ENCODE measurements at regions not wholly inside any gene's neighbourhood (a gene's known extent, or its start where the extent isn't known, plus 50 kb on each side); places are given as distances from the start of the nearest gene placed in this dataset.

DNA sequence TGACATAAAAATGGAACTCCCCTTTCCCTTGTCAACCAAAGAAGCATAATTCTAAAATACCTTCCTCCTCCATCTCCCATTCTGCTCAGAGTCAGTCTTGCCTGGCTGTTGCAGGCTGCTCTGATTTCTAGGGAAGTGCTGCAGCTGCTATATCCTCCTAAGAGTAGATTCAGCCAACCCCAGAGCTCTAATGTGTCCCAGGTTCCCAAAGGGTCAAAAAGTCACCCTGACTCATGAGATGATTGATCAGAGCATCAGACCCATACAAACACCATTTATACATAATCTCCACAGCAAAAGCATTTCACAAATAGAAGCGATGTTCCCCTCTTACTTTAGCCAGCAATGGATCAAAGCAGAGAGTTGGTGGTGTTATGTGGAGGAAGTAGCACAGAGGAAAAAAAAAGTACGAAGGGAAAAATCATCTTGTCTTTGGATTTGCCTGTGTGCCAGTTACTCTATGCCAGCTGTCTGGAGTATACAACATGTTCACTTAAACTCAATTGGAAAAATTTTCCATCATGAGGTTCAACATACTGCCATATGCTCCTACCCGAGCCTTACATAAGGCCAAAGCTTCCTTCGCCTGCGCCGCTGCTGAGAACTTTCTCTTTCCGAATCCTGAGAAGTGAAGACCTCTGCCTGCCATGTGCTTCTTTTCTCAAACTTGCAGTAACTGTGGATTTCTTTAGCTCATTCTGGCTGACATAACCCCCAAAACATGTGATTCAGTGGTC is 258.0 kb downstream of the TLE4 start:
- Histone ChIP-seq H3K9ac (ENCODE audit: low read depth, low read length) (no peak overlapping the region), H3K4me1 (ENCODE audit: control insufficient read depth, insufficient read depth, low read length) (no peaks in the 10 kb centered on the region), H3K4me3 (ENCODE audit: low read length) (no peak overlapping the region), H3K4me2 (ENCODE audit: low read length) (no peak overlapping the region), H3K27me3 (ENCODE audit: control insufficient read depth, insufficient read depth, low read length) (no peaks in the 10 kb centered on the region), H3K9me3 (replicated peaks; ENCODE audit: low read length) (no peaks in the 10 kb centered on the region), H3K36me3 (ENCODE audit: insufficient read depth, low read length) (no peaks in the 10 kb centered on the region)

DNA sequence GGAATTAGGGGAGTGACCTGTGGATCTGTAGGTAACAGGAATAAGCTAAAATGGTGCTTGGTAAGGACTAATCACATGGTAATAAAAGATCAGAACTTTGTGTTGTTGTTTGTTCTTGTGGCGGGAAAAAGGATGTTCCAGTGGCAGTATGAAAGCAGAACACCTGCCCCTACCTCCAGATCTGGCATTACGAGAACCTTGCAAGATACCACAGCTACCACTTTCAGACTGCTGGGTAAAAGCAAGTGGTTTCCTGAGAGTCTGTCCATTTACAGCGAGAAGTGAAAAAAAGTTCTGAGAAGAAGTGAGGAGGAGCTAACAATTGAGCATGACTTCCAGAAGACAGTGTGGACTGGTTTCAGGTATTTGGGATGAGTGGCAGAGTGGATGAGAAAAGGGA is 252.5 kb downstream of the TLE4 start:
- no peak overlapping the region for H3K4me3 ChIP-seq (ENCODE audit: low read length)
- H3K4me1 ChIP-seq (ENCODE audit: control insufficient read depth, insufficient read depth, low read length) = no peaks in the 10 kb centered on the region
- H3K4me2 ChIP-seq (ENCODE audit: low read length) = no peak overlapping the region
- no peaks in the 10 kb centered on the region for H3K9me3 ChIP-seq (replicated peaks; ENCODE audit: low read length)
- H3K36me3 ChIP-seq (ENCODE audit: insufficient read depth, low read length) = no peaks in the 10 kb centered on the region
- no peak overlapping the region for H3K9ac ChIP-seq (ENCODE audit: low read depth, low read length)
- no peaks in the 10 kb centered on the region for H3K27me3 ChIP-seq (ENCODE audit: control insufficient read depth, insufficient read depth, low read length)

DNA sequence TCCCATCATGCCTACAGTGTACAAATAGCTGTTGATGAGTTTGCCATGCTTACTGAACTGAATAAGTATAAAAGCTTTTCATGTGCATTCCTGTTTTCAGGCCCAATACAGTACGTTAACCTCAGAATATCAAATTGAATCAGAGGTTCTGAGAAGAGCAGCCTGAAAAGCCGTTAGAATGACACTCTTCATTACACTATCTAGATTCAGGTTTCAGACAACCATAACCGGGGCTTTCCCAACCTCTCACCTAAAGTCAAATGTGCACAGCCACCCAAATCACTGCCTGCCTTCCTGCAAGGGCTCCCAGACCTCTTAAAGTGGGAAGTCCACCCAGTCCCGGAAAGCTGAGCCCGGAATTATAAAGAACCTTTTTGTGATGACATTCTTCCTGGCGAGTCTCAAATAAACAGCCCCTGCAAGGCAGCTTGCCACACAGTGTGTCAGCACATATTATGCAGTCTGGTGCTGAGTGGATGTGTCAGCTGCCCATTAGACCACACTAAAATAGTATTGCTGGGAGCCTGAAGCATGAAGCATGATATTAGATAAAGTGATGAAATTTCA is 245.8 kb downstream of the TLE4 start:
- H3K4me2 ChIP-seq (ENCODE audit: low read length) = no peak overlapping the region
- H3K4me3 ChIP-seq (ENCODE audit: low read length) = no peak overlapping the region
- H3K36me3 ChIP-seq (ENCODE audit: insufficient read depth, low read length) = no peaks in the 10 kb centered on the region
- no peaks in the 10 kb centered on the region for H3K27me3 ChIP-seq (ENCODE audit: control insufficient read depth, insufficient read depth, low read length)
- no peak overlapping the region for H3K9ac ChIP-seq (ENCODE audit: low read depth, low read length)
- peaks cover 16% of the 10 kb centered on the region for H3K4me1 ChIP-seq (ENCODE audit: control insufficient read depth, insufficient read depth, low read length)
- H3K9me3 ChIP-seq (replicated peaks; ENCODE audit: low read length) = no peaks in the 10 kb centered on the region

DNA sequence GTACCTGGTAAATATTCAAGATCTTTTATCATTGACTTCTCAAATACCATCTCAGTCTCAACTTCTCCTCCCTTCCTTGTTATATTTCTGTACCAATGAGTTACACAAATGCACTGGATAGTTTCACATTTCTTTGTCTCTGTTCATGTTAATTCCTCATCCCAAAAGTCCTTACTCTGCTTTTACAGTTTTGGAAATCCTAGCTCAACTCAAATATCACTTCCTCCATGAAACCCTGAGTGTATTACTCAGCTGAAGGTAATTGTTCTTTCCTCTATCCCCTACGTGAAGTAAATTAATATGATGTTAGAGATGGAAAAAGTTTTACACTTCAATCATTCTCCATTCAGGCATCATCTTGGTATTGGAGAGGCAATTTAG is 241.5 kb downstream of the TLE4 start:
- Histone ChIP-seq H3K27me3 (ENCODE audit: control insufficient read depth, insufficient read depth, low read length) (no peaks in the 10 kb centered on the region), H3K9ac (ENCODE audit: low read depth, low read length) (no peak overlapping the region), H3K4me3 (ENCODE audit: low read length) (no peak overlapping the region), H3K4me1 (ENCODE audit: control insufficient read depth, insufficient read depth, low read length) (peaks cover 42% of the 10 kb centered on the region), H3K4me2 (ENCODE audit: low read length) (peak overlapping the region; percentile 78), H3K9me3 (replicated peaks; ENCODE audit: low read length) (no peaks in the 10 kb centered on the region), H3K36me3 (ENCODE audit: insufficient read depth, low read length) (no peaks in the 10 kb centered on the region)

DNA sequence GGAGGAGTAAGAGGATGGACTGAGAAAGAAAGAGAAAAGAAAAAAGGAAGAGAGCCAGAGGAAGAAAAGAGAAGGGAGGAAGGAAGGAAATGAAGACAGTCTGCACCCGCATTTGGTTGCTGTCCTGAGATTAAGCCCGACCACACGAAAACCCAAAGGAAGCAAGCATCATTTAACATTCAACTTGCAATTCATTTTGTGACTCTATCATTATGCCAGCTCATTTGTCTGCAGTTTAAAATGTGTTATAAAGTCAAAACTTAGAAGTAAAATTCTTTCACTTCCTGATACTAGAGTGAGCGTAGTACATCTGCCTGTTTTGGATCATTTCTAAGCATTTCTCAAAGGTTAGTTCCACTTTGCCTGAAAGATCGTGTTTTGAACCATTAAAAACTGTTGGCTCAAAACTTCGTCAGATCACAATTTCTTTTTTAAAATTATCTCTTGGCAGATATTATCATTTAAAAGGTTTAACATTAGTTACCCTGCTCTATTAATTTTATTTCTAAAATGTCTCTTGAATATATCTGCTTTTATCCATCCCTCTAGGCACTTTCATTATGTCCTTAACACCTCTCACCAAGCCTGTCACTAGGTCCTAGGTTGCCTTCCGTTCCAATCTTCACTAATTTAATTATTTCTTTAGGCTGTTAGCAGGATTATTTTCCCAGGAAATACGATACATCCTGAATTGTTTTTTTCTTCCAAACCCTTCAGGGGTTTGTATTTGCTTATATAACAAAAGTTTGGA is 240.9 kb downstream of the TLE4 start:
- peak overlapping the region; percentile 26 for H3K9ac ChIP-seq (ENCODE audit: low read depth, low read length)
- H3K4me1 ChIP-seq (ENCODE audit: control insufficient read depth, insufficient read depth, low read length) = peaks cover 37% of the 10 kb centered on the region

DNA sequence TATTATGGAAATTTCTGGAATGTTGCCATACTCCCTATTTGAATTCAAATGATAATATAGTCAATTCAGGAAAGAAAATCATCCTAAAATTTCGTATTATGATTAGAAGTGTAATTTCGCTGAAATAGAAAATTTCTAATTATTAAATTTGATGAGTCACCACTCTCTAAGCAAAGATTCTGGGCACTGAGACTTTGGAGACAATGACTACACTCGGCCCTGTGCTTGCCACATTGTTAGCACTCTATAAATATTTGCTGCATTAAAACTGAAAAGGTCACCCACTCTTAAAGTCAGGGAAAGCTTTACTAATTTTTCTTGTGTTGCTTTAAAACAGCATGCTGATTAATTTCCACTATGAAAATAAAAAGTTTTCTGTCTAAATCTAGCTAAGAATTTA is 240.3 kb downstream of the TLE4 start:
- no peaks in the 10 kb centered on the region for H3K9me3 ChIP-seq (replicated peaks; ENCODE audit: low read length)
- H3K27me3 ChIP-seq (ENCODE audit: control insufficient read depth, insufficient read depth, low read length) = no peaks in the 10 kb centered on the region
- peak overlapping the region; percentile 53 for H3K4me3 ChIP-seq (ENCODE audit: low read length)
- no peaks in the 10 kb centered on the region for H3K36me3 ChIP-seq (ENCODE audit: insufficient read depth, low read length)
- H3K4me1 ChIP-seq (ENCODE audit: control insufficient read depth, insufficient read depth, low read length) = peaks cover 35% of the 10 kb centered on the region
- peak overlapping the region; percentile 26 for H3K9ac ChIP-seq (ENCODE audit: low read depth, low read length)
- H3K4me2 ChIP-seq (ENCODE audit: low read length) = peak overlapping the region; percentile 78

More for the DNA sequence above, 240.9 kb downstream of the TLE4 start:
- H3K27me3 ChIP-seq (ENCODE audit: control insufficient read depth, insufficient read depth, low read length) = no peaks in the 10 kb centered on the region
- H3K4me2 ChIP-seq (ENCODE audit: low read length) = peak overlapping the region; percentile 78
- H3K36me3 ChIP-seq (ENCODE audit: insufficient read depth, low read length) = no peaks in the 10 kb centered on the region
- no peaks in the 10 kb centered on the region for H3K9me3 ChIP-seq (replicated peaks; ENCODE audit: low read length)
- H3K4me3 ChIP-seq (ENCODE audit: low read length) = peak overlapping the region; percentile 53

DNA sequence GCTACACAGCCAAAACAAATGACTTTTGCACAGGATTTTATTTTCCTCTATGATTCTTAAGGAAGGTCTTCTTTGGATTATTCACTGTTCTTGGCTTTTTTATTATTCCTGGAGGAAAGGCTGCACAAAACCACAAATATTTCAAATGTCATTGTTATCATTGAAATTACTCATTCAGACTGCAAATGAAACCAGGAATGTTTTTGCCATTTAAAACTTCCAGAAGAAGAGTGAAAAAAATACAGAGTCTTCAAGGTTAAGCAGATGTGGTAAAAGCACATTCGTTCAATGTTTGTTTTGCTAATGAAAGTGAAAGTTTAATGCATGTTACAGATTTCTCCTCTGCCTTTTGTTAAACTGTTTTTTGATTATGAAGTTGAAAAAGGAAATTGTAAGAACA is 238.2 kb downstream of the TLE4 start:
- Histone ChIP-seq H3K9ac (ENCODE audit: low read depth, low read length) (no peak overlapping the region), H3K36me3 (ENCODE audit: insufficient read depth, low read length) (no peaks in the 10 kb centered on the region)

DNA sequence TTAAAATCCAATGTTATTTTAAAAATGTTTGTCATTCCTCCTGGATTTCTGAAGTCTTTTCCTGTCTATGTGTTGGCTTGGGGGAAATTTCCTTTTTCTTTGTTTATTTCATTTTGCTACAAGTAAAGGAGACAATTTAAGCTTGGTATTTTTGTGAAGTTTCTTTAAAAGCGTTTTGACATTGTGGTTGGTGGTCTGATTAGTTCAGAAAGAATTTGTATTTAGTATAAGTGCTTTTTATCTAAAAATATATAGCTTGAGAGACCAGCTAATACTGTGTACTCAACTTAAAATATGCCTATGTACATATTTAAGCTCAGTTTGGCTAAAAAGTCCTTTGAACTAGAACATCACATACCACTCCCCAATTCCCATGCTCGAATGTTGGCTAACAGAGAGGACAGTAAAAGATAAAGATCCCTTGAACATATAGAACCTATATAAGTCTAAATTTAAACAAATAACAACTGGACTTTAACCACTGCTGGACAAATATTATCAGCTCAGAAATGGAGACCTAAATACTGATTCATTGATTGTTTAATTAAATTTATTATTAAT is 237.6 kb downstream of the TLE4 start:
- Histone ChIP-seq H3K27me3 (ENCODE audit: control insufficient read depth, insufficient read depth, low read length) (no peaks in the 10 kb centered on the region), H3K4me1 (ENCODE audit: control insufficient read depth, insufficient read depth, low read length) (peaks cover 35% of the 10 kb centered on the region)

More for the DNA sequence above, 238.2 kb downstream of the TLE4 start:
- H3K4me3 ChIP-seq (ENCODE audit: low read length) = peak overlapping the region; percentile 51
- no peaks in the 10 kb centered on the region for H3K9me3 ChIP-seq (replicated peaks; ENCODE audit: low read length)
- no peaks in the 10 kb centered on the region for H3K27me3 ChIP-seq (ENCODE audit: control insufficient read depth, insufficient read depth, low read length)
- peaks cover 35% of the 10 kb centered on the region for H3K4me1 ChIP-seq (ENCODE audit: control insufficient read depth, insufficient read depth, low read length)
- peak overlapping the region; percentile 72 for H3K4me2 ChIP-seq (ENCODE audit: low read length)

DNA sequence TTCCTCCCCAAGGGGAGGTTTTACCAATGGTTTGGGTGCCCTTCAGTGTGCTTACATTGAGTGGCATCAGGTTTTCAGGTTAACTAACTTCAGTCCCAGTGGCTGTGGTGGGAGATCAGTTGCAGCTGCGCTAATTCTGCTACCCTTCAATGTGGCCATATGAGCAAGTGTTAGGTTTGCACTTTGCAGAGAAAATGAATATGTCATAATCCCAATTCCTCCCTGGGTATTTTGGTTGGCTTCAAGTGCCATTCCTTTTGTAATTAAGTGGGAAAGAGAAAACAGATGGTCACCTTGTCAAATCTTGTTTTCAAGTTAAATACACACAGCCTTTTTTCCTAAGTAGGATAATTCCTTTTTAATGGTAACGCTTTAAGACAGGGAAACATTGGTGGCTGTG is 236.2 kb downstream of the TLE4 start:
- peaks cover 31% of the 10 kb centered on the region for H3K4me1 ChIP-seq (ENCODE audit: control insufficient read depth, insufficient read depth, low read length)
- no peaks in the 10 kb centered on the region for H3K27me3 ChIP-seq (ENCODE audit: control insufficient read depth, insufficient read depth, low read length)

More for the DNA sequence above, 237.6 kb downstream of the TLE4 start:
- Histone ChIP-seq H3K4me3 (ENCODE audit: low read length) (no peak overlapping the region), H3K9me3 (replicated peaks; ENCODE audit: low read length) (no peaks in the 10 kb centered on the region), H3K36me3 (ENCODE audit: insufficient read depth, low read length) (no peaks in the 10 kb centered on the region), H3K9ac (ENCODE audit: low read depth, low read length) (no peak overlapping the region), H3K4me2 (ENCODE audit: low read length) (peak overlapping the region; percentile 72)

DNA sequence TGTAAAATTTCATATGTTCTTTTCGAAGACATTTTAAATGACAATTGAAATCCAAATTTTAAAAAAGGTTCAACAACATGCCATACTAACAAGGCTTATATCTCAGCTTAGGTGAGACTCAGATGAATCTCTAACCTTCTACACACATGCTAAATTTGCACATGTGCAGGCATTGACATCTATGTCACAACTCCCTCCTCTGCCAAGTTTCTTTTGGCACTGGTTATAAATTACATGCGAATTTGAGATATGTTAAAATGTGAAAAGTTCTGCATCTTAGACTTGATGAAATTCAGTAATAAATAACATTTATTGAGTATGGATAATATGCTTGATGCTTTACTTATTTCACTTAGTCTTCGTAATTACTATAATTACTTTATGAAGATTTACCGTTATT is 234.3 kb downstream of the TLE4 start:
- no peak overlapping the region for H3K9ac ChIP-seq (ENCODE audit: low read depth, low read length)
- H3K4me1 ChIP-seq (ENCODE audit: control insufficient read depth, insufficient read depth, low read length) = peaks cover 17% of the 10 kb centered on the region
- H3K4me3 ChIP-seq (ENCODE audit: low read length) = no peak overlapping the region
- no peaks in the 10 kb centered on the region for H3K36me3 ChIP-seq (ENCODE audit: insufficient read depth, low read length)
- H3K4me2 ChIP-seq (ENCODE audit: low read length) = no peak overlapping the region
- H3K27me3 ChIP-seq (ENCODE audit: control insufficient read depth, insufficient read depth, low read length) = no peaks in the 10 kb centered on the region
- H3K9me3 ChIP-seq (replicated peaks; ENCODE audit: low read length) = no peaks in the 10 kb centered on the region

More for the DNA sequence above, 236.2 kb downstream of the TLE4 start:
- H3K4me3 ChIP-seq (ENCODE audit: low read length) = no peak overlapping the region
- no peaks in the 10 kb centered on the region for H3K9me3 ChIP-seq (replicated peaks; ENCODE audit: low read length)
- H3K4me2 ChIP-seq (ENCODE audit: low read length) = no peak overlapping the region
- H3K36me3 ChIP-seq (ENCODE audit: insufficient read depth, low read length) = no peaks in the 10 kb centered on the region
- no peak overlapping the region for H3K9ac ChIP-seq (ENCODE audit: low read depth, low read length)

DNA sequence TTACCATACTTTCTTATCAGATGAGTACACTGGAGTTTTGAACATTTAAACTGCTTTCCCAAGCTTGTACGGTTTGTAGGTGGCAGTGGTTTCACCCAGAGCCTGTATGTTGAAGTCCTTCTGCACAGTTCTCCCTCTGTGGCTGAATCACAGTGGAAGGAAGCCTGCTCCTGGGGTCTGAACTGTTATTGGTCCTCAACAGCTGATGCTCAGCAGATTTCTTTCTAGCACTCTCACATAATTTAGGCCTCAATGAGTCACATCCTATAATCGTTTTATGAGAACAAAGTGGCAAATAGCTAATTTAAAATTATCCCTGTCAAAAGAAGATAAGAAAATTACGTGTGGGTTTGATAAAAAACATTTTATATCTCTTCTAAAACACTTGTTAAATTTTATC is 229.7 kb downstream of the TLE4 start:
- H3K4me2 ChIP-seq (ENCODE audit: low read length) = no peak overlapping the region
- no peaks in the 10 kb centered on the region for H3K4me1 ChIP-seq (ENCODE audit: control insufficient read depth, insufficient read depth, low read length)
- H3K27me3 ChIP-seq (ENCODE audit: control insufficient read depth, insufficient read depth, low read length) = no peaks in the 10 kb centered on the region

More for the DNA sequence above, 229.7 kb downstream of the TLE4 start:
- H3K9ac ChIP-seq (ENCODE audit: low read depth, low read length) = no peak overlapping the region
- H3K36me3 ChIP-seq (ENCODE audit: insufficient read depth, low read length) = no peaks in the 10 kb centered on the region
- no peak overlapping the region for H3K4me3 ChIP-seq (ENCODE audit: low read length)
- no peaks in the 10 kb centered on the region for H3K9me3 ChIP-seq (replicated peaks; ENCODE audit: low read length)
